ENCODE measurements at regions not wholly inside any gene's neighbourhood (a gene's known extent, or its start where the extent isn't known, plus 50 kb on each side); places are given as distances from the start of the nearest gene placed in this dataset.

DNA sequence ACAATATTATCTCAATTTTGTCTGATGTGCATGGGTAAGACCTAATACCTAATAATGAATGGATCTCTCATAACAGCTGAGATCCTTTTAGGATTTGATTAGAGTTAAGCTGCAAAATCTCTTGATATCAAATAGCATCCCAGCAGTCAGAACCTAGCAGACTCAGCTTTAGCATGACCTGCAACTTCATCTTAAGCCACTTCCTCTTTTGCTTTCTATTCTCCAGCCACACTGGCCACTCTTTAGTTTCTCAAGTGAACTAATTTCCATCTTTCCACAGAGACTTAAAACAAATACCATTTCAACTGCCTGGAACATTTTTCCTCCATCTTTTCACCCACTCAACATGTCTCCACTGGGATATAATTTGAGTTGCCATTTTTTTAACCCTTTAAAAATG is 1251.6 kb upstream of the ZEB2 start:
- H3K36me3 ChIP-seq (ENCODE audit: control insufficient read depth in 3 of 3, insufficient read depth in 3 of 3, low read length in 3 of 3), result no peaks in the 10 kb centered on the region
- H3K27ac ChIP-seq (ENCODE audit: low read depth, low read length), result no peak overlapping the region
- H3K9ac ChIP-seq (ENCODE audit: low read depth in 1 of 3, low read length in 3 of 3), result no peak overlapping the region
- no peak overlapping the region for H3K4me3 ChIP-seq (ENCODE audit: low read length in 3 of 3)
- H3K9me3 ChIP-seq (ENCODE audit: control insufficient read depth in 3 of 3, low read length in 3 of 3), result no peaks in the 10 kb centered on the region
- H3K27me3 ChIP-seq (ENCODE audit: control insufficient read depth in 3 of 3, insufficient read depth in 3 of 3, low read length in 3 of 3), result no peaks in the 10 kb centered on the region
- no peaks in the 10 kb centered on the region for H3K4me1 ChIP-seq (ENCODE audit: control insufficient read depth in 3 of 3, insufficient read depth in 3 of 3, low read length in 3 of 3)

DNA sequence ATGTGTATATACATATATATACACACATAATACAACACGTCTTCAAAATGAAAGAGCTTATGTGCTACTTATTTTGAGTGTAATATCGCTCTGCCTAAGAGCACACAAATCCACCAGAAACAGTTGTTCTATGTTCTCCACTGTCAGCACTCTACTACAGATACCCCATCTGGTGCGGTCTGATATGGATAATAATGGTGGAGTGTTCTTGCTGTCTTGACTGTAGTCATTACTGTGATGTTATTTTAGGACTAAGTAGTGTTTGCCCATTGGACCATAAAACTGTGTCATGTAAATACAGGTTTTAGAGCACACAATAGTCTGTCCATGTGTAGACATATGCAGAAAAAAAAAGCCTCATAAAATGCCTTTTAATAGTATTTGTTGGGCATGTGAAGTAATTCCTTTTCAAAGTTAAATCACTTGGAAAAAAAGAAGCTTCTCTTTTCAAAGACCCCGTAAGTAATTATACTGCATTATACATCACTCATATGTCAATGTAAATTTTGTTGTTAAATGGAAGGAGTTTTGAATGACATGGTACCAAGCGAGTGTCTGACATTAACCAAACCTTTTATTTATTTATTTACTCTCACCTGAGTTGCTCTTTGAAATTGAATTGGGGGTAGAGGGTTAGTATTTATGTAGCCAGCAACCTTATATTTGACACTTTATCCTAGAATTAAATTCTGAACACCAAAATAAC is 1249.2 kb upstream of the ZEB2 start:
- H3K27ac ChIP-seq (ENCODE audit: low read depth, low read length), result no peak overlapping the region

DNA sequence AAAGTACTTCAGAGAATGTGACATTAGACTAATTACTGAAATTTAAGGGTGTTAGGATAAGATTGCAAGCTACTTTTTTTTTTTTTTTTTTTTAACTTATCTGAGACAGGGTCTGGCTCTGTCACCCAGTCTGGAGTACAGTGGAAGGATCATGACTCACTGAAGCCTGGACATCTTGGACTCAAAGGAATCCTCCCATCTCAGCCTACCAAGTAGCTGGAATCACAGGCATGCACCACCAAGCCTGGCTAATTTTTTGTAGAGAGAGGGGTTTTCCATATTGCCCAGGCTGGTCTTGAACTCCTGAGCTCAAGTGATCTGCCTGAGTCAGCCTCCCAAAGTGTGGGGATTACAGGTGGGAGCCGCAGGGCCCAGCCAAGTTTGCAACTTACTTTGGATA is 1246.0 kb upstream of the ZEB2 start:
- Histone ChIP-seq H3K27ac (ENCODE audit: low read depth, low read length) (no peak overlapping the region), H3K9me3 (ENCODE audit: control insufficient read depth in 3 of 3, low read length in 3 of 3) (no peaks in the 10 kb centered on the region), H3K36me3 (ENCODE audit: control insufficient read depth in 3 of 3, insufficient read depth in 3 of 3, low read length in 3 of 3) (no peaks in the 10 kb centered on the region), H3K9ac (ENCODE audit: low read depth in 1 of 3, low read length in 3 of 3) (no peak overlapping the region), H3K4me1 (ENCODE audit: control insufficient read depth in 3 of 3, insufficient read depth in 3 of 3, low read length in 3 of 3) (no peaks in the 10 kb centered on the region), H3K4me3 (ENCODE audit: low read length in 3 of 3) (no peak overlapping the region), H3K27me3 (ENCODE audit: control insufficient read depth in 3 of 3, insufficient read depth in 3 of 3, low read length in 3 of 3) (no peaks in the 10 kb centered on the region)

More for the DNA sequence above, 1249.2 kb upstream of the ZEB2 start:
- Histone ChIP-seq H3K4me3 (ENCODE audit: low read length in 3 of 3) (no peak overlapping the region), H3K9me3 (ENCODE audit: control insufficient read depth in 3 of 3, low read length in 3 of 3) (no peaks in the 10 kb centered on the region), H3K27me3 (ENCODE audit: control insufficient read depth in 3 of 3, insufficient read depth in 3 of 3, low read length in 3 of 3) (no peaks in the 10 kb centered on the region), H3K9ac (ENCODE audit: low read depth in 1 of 3, low read length in 3 of 3) (no peak overlapping the region), H3K4me1 (ENCODE audit: control insufficient read depth in 3 of 3, insufficient read depth in 3 of 3, low read length in 3 of 3) (no peaks in the 10 kb centered on the region), H3K36me3 (ENCODE audit: control insufficient read depth in 3 of 3, insufficient read depth in 3 of 3, low read length in 3 of 3) (no peaks in the 10 kb centered on the region)

DNA sequence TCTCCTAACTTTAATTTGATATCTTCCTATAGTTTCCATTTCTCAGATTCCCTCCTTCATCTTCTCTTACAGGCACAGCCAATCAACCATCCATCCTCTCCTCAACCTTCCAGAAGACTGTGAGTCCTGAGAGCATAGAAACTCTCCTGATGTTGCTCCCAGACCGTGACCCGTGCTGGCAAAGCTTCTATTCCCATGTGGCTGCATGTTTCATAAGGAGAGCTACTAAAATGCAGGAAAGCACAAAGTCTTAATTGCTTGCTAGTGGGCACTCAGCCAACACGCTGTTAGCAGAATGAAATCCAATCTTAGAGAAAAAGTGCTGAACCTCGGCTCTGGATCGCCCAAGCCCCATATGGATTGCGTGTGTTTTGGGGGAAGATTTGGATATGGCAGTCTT is 1244.7 kb upstream of the ZEB2 start:
- Histone ChIP-seq H3K9me3 (ENCODE audit: control insufficient read depth in 3 of 3, low read length in 3 of 3) (no peaks in the 10 kb centered on the region), H3K36me3 (ENCODE audit: control insufficient read depth in 3 of 3, insufficient read depth in 3 of 3, low read length in 3 of 3) (no peaks in the 10 kb centered on the region), H3K27me3 (ENCODE audit: control insufficient read depth in 3 of 3, insufficient read depth in 3 of 3, low read length in 3 of 3) (no peaks in the 10 kb centered on the region), H3K4me1 (ENCODE audit: control insufficient read depth in 3 of 3, insufficient read depth in 3 of 3, low read length in 3 of 3) (no peaks in the 10 kb centered on the region), H3K9ac (ENCODE audit: low read depth in 1 of 3, low read length in 3 of 3) (no peak overlapping the region), H3K4me3 (ENCODE audit: low read length in 3 of 3) (no peak overlapping the region), H3K27ac (ENCODE audit: low read depth, low read length) (no peak overlapping the region)

DNA sequence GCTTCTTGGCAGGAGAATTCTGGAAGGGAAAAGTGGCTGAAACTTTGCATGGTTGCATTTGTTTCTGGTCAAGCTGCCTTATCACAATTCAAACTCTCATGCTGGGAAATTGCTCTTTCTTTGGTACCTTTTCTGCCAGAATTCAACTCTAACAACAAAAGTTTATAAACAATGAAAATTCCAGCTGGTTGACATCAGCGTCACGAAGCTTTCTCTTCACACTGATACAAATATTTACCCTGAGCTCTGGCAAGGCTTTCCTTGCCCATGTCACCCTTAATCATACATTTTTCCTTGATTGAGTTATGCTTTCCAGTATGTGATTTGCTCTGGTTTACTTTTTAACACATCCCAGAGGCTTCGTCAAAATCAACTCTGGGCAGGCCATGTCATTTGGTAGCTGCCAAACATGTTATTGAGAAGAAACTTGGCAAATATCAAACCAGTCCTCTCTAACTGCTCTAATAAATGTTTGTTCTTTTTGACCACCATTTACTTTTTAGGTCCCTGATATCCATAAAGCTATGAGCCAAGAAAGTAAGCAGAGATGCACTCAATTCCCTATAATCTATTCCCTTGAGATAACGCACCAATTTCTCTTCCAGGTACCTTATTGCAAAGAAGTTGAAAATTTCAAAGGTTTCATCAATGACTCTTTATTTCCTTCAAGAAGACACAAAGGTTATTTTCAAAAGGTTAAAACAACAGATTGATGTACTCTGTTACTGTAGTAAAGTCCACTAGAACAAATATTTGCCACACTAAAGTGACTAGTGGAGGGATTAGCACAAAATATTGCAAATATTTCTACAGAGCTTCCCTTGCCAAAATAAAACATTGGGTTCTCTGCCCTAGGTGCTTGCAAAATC is 1241.1 kb upstream of the ZEB2 start:
- no peaks in the 10 kb centered on the region for H3K36me3 ChIP-seq (ENCODE audit: control insufficient read depth in 3 of 3, insufficient read depth in 3 of 3, low read length in 3 of 3)
- no peak overlapping the region for H3K27ac ChIP-seq (ENCODE audit: low read depth, low read length)
- H3K9me3 ChIP-seq (ENCODE audit: control insufficient read depth in 3 of 3, low read length in 3 of 3), result no peaks in the 10 kb centered on the region
- no peak overlapping the region for H3K9ac ChIP-seq (ENCODE audit: low read depth in 1 of 3, low read length in 3 of 3)
- H3K27me3 ChIP-seq (ENCODE audit: control insufficient read depth in 3 of 3, insufficient read depth in 3 of 3, low read length in 3 of 3), result no peaks in the 10 kb centered on the region
- H3K4me3 ChIP-seq (ENCODE audit: low read length in 3 of 3), result no peak overlapping the region
- H3K4me1 ChIP-seq (ENCODE audit: control insufficient read depth in 3 of 3, insufficient read depth in 3 of 3, low read length in 3 of 3), result no peaks in the 10 kb centered on the region

DNA sequence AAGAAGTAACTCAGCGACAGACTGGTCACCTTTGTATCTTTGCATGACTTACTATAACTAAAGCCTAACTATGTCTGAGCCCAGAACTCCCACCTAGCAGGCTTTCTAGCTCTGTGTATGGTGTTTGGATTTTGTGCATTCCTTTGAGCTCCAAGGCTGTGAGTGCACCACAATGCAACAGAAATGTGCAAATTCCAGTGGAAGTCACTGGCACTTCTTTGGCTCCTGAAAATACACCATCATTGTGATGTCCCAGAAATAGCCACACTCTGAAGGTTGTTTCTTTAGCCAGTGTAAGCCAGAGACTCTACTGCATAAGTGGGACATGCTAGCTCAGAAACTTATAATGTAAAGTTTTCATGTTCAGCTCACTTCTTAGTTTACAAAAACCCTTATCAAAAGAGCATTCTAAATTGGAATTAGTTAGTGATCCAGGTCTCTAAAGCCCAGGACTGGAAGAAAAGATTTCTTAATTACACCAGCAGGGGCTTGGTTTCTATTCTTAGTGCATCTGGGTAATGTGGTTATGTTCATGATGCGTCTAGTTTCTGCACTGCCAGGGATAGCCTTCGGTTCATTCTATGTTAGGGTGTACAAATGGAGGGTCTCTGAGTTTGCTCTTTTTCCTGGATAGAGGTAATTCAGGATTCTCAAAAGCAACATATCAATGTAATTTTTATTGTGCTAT is 1239.5 kb upstream of the ZEB2 start:
- Histone ChIP-seq H3K27ac (ENCODE audit: low read depth, low read length) (no peak overlapping the region), H3K36me3 (ENCODE audit: control insufficient read depth in 3 of 3, insufficient read depth in 3 of 3, low read length in 3 of 3) (no peaks in the 10 kb centered on the region), H3K27me3 (ENCODE audit: control insufficient read depth in 3 of 3, insufficient read depth in 3 of 3, low read length in 3 of 3) (no peaks in the 10 kb centered on the region), H3K4me1 (ENCODE audit: control insufficient read depth in 3 of 3, insufficient read depth in 3 of 3, low read length in 3 of 3) (no peaks in the 10 kb centered on the region), H3K4me3 (ENCODE audit: low read length in 3 of 3) (no peak overlapping the region), H3K9me3 (ENCODE audit: control insufficient read depth in 3 of 3, low read length in 3 of 3) (no peaks in the 10 kb centered on the region), H3K9ac (ENCODE audit: low read depth in 1 of 3, low read length in 3 of 3) (no peak overlapping the region)

DNA sequence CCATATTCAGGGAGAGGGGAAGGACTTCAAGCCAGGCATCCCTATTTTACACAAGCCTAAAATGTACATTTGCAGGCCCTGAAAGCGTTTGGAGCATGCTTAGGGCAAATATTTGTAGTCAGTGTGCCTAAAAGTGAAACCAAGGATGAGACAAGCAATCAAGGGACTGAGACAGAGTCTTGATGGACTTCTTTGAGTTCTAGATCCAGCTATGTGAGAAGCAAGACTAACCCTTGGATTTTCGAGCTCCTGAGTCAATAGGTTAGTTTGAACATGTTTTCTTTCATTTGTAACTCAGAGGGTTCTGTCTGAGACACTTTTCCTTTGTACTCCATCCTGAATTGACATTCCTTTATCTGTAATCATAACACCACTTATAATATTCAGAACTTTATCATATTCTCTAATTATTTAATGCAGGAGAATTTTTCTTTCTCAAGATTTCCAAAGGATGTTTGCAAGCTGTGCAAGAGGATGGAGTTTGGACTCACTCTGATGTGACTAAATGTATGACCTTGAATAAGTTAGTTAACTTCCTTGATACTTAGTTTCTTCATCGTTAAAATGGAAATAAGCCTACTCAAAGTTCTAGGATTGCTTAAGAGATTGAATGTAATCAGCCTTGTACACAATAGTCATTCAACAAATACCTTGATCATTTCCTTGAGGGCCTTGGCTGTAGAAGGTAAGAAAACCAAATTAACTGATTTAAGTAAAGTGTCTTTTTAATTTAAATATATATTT is 1237.8 kb upstream of the ZEB2 start:
- Histone ChIP-seq H3K4me1 (ENCODE audit: control insufficient read depth in 3 of 3, insufficient read depth in 3 of 3, low read length in 3 of 3) (peaks cover 0 to 4% (median 2%) of the 10 kb centered on the region in 3 donors), H3K9me3 (ENCODE audit: control insufficient read depth in 3 of 3, low read length in 3 of 3) (no peaks in the 10 kb centered on the region), H3K27ac (ENCODE audit: low read depth, low read length) (no peak overlapping the region), H3K36me3 (ENCODE audit: control insufficient read depth in 3 of 3, insufficient read depth in 3 of 3, low read length in 3 of 3) (no peaks in the 10 kb centered on the region), H3K9ac (ENCODE audit: low read depth in 1 of 3, low read length in 3 of 3) (no peak overlapping the region), H3K4me3 (ENCODE audit: low read length in 3 of 3) (no peak overlapping the region), H3K27me3 (ENCODE audit: control insufficient read depth in 3 of 3, insufficient read depth in 3 of 3, low read length in 3 of 3) (no peaks in the 10 kb centered on the region)

DNA sequence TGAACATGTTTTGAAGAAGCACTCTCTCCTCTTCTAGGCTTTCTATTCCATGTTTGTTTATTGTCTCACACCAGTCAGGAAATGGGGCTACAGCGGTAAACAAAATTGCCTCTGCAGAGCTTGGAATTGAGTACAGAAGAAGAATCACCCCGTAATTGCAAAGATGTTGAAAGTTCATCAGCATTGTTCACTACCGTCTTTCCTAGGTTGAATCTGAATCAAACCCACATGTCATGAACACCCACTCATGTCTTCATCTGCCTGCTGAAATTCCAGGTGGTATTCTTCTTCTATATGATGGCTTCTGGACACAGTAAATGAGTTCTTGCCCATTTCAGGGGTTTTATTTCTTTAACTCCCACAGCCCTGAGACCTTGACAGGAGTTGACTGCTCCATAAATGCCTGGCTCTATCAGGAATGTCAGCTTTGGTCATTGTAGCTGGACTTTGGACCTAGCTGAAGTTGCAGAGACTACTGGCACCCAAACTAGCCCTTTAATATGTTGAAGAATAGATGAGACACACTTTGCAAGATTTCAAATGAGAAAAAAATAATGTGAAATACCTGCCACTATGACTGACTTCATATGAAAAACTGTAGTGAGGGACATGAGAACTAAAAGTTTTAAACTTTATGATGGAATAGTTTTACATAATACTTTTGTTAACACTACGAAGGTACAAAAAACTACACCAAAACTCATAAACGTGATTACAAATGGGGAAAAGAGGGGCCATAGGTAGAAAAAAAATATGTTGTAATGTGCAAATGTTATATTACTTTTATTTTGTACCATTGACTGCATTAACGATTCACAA is 1235.3 kb upstream of the ZEB2 start:
- Histone ChIP-seq H3K4me3 (ENCODE audit: low read length in 3 of 3) (no peak overlapping the region), H3K36me3 (ENCODE audit: control insufficient read depth in 3 of 3, insufficient read depth in 3 of 3, low read length in 3 of 3) (no peaks in the 10 kb centered on the region), H3K9ac (ENCODE audit: low read depth in 1 of 3, low read length in 3 of 3) (no peak overlapping the region), H3K27me3 (ENCODE audit: control insufficient read depth in 3 of 3, insufficient read depth in 3 of 3, low read length in 3 of 3) (no peaks in the 10 kb centered on the region), H3K4me1 (ENCODE audit: control insufficient read depth in 3 of 3, insufficient read depth in 3 of 3, low read length in 3 of 3) (peaks cover 3 to 15% (median 14%) of the 10 kb centered on the region in 3 donors), H3K27ac (ENCODE audit: low read depth, low read length) (no peak overlapping the region), H3K9me3 (ENCODE audit: control insufficient read depth in 3 of 3, low read length in 3 of 3) (no peaks in the 10 kb centered on the region)

DNA sequence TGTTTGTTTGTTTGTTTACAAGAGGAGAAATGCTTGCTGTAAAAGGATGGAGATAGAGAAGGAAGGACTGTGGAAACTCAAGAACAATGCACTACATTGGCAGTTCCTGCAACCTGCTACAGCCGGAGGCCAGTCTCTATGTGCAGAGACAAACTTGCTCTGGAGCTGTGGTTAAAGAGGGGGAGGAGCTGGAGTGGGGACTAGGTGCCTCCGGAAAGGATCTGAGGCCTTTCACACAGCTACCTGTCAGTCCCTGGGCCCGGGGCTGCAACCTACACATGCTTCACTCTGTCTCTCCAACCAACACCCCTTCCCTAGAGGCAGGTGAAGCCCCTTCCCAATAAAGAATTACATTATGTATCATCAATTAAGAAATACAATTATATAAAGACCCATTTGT is 1234.0 kb upstream of the ZEB2 start:
- Histone ChIP-seq H3K4me3 (ENCODE audit: low read length in 3 of 3) (no peak overlapping the region), H3K27me3 (ENCODE audit: control insufficient read depth in 3 of 3, insufficient read depth in 3 of 3, low read length in 3 of 3) (no peaks in the 10 kb centered on the region), H3K9me3 (ENCODE audit: control insufficient read depth in 3 of 3, low read length in 3 of 3) (no peaks in the 10 kb centered on the region)

More for the DNA sequence above, 1234.0 kb upstream of the ZEB2 start:
- Histone ChIP-seq H3K9ac (ENCODE audit: low read depth in 1 of 3, low read length in 3 of 3) (no peak overlapping the region), H3K27ac (ENCODE audit: low read depth, low read length) (no peak overlapping the region), H3K36me3 (ENCODE audit: control insufficient read depth in 3 of 3, insufficient read depth in 3 of 3, low read length in 3 of 3) (no peaks in the 10 kb centered on the region), H3K4me1 (ENCODE audit: control insufficient read depth in 3 of 3, insufficient read depth in 3 of 3, low read length in 3 of 3) (peaks cover 3 to 19% (median 14%) of the 10 kb centered on the region in 3 donors)

Data from skeletal muscle tissue (tissue), 3 donors.